GM12878 (cell line): ENCODE measurements at regions not wholly inside any gene's neighbourhood (a gene's known extent, or its start where the extent isn't known, plus 50 kb on each side); places are given as distances from the start of the nearest gene placed in this dataset.

Source experiments
- BCLAF1 ChIP-seq: fragments of 450-650 bp; IDR thresholded peaks from 2 replicates; pipeline ENCODE4 v1.6.1; 2017; ENCODE audit warnings: antibody characterized with exemption, mild to moderate bottlenecking, moderate library complexity
- CTCF ChIP-seq, 3 experiments: IDR thresholded peaks in 2 of 3; conservative IDR thresholded peaks in 1 of 3; 2 replicates each; pipeline ENCODE4 v1.5.1; 2011; ENCODE audit warnings: low read depth in 3 of 3, low read length in 3 of 3, mild to moderate bottlenecking in 3 of 3, control low read depth in 2 of 3, moderate library complexity in 2 of 3, inconsistent platforms in 1 of 3, mixed read lengths in 1 of 3; ENCODE audit not compliant: control insufficient read depth in 2 of 3, insufficient read depth in 1 of 3; ENCODE audit errors: extremely low read depth in 1 of 3
- EP300 ChIP-seq, 2 experiments: fragments of 150-350 bp in 1 of 2; IDR thresholded peaks; 2 replicates each; pipeline ENCODE4 v1.6.1; 2011 to 2012; ENCODE audit warnings: low read depth in 2 of 2, low read length in 2 of 2, borderline replicate concordance in 1 of 2, improper control_type of control experiment in 1 of 2, inconsistent platforms in 1 of 2; ENCODE audit not compliant: control insufficient read depth in 1 of 2
- EZH2 ChIP-seq: IDR thresholded peaks from 2 replicates; pipeline ENCODE4 v1.6.1; 2012; ENCODE audit warnings: low read depth, mild to moderate bottlenecking, control low read depth, inconsistent platforms, low read length, borderline replicate concordance; ENCODE audit not compliant: control insufficient read depth
- FOS ChIP-seq: IDR thresholded peaks from 3 replicates; pipeline ENCODE4 v1.6.1; 2011; ENCODE audit warnings: borderline replicate concordance; ENCODE audit not compliant: insufficient read length; ENCODE audit errors: extremely low read depth
- HDAC6 ChIP-seq: fragments of 200-600 bp; sonication (generic); IDR thresholded peaks from one replicate; pipeline ENCODE4 v1.8.0; 2017; ENCODE audit warnings: antibody characterized with exemption; ENCODE audit not compliant: unreplicated experiment
- POLR2A ChIP-seq: IDR thresholded peaks from 2 replicates; pipeline ENCODE4 v1.6.1; 2011; ENCODE audit warnings: low read depth, mild to moderate bottlenecking, low read length
- REST ChIP-seq: IDR thresholded peaks from 2 replicates; pipeline ENCODE4 v1.6.1; 2012; ENCODE audit warnings: mild to moderate bottlenecking, low read depth, low read length
- SIX5 ChIP-seq: IDR thresholded peaks from 2 replicates; pipeline ENCODE4 v1.6.1; 2011; ENCODE audit warnings: mild to moderate bottlenecking, low read depth, low read length, moderate library complexity; ENCODE audit not compliant: severe bottlenecking
- ZBTB33 ChIP-seq: fragments of 450-650 bp; IDR thresholded peaks from 2 replicates; pipeline ENCODE4 v1.6.1; 2017; ENCODE audit warnings: mild to moderate bottlenecking

GRCh38 chr15:81504170-81504905 lies 130.3 kb upstream of the TMC3 start:
- TF ChIP-seq POLR2A (no peak), BCLAF1 (no peak), EP300 (IDR thresholded peaks at IDR 0.05; ENCODE audit: borderline replicate concordance in 1 of 2, control insufficient read depth in 1 of 2, low read depth in 2 of 2, low read length in 2 of 2) (no peak), CTCF (IDR thresholded peaks at IDR 0.05 in 2 of 3, conservative IDR thresholded peaks at IDR 0.05 in 1 of 3; ENCODE audit: control insufficient read depth in 2 of 3, extremely low read depth in 1 of 3, insufficient read depth in 1 of 3, low read depth in 3 of 3, low read length in 3 of 3) (no peak), HDAC6 (no peak), EZH2 (no peak), SIX5 (no peak), FOS (no peak), REST (no peak), ZBTB33 (no peak)
